HEK293 (cell line): ENCODE measurements at regions not wholly inside any gene's neighbourhood (a gene's known extent, or its start where the extent isn't known, plus 50 kb on each side); places are given as distances from the start of the nearest gene placed in this dataset.

Experiments
- CTCF ChIA-PET: fragments of 350-600 bp; formaldehyde crosslinking; extraction: SDS; loops from one replicate; lab custom pipeline; 2021; ENCODE audit warnings: antibody characterized with exemption; lab: Yijun Ruan, JAX
- POLR2A ChIA-PET: fragments of 300-600 bp; formaldehyde crosslinking; extraction: SDS; loops from one replicate; lab custom pipeline; 2020; ENCODE audit warnings: antibody characterized with exemption, inconsistent platforms; lab: Yijun Ruan, JAX
- H3K27ac ChIP-seq: fragments of 200-500 bp; sonication (Bioruptor generic); 2 replicates; pipeline ENCODE4 v1.5.1; 2014; ENCODE audit warnings: low read depth, low read length, control low read depth, inconsistent platforms; ENCODE audit errors: extremely low read depth
- H3K36me3 ChIP-seq, 2 experiments: fragments of 200-500 bp in 1 of 2; sonication (Bioruptor generic) in 1 of 2; 1 replicate in 1 of 2; 2 replicates in 1 of 2; pipeline ENCODE4 v1.5.1; 2014 to 2017; ENCODE audit warnings: inconsistent platforms in 2 of 2, low read length in 2 of 2; ENCODE audit not compliant: control insufficient read depth in 2 of 2, insufficient read depth in 1 of 2
- H3K4me1 ChIP-seq: fragments of 200-500 bp; sonication (Bioruptor generic); 2 replicates; pipeline ENCODE4 v1.5.1; 2014; ENCODE audit warnings: mild to moderate bottlenecking, low read length, inconsistent platforms; ENCODE audit not compliant: control insufficient read depth, insufficient read depth
- H3K4me3 ChIP-seq: 2 replicates; pipeline ENCODE4 v1.5.1; 2011; ENCODE audit warnings: low read depth, mild to moderate bottlenecking, control low read depth, low read length, moderate library complexity
- H3K9me3 ChIP-seq: fragments of 200-500 bp; sonication (Bioruptor generic); 2 replicates; pipeline ENCODE4 v1.5.1; 2014; ENCODE audit warnings: low read depth, low read length, inconsistent platforms; ENCODE audit not compliant: control insufficient read depth, insufficient read depth
- KLF16 ChIP-seq: fragments of 450-650 bp; formaldehyde crosslinking; IDR thresholded peaks from 2 replicates; pipeline ENCODE4 v1.5.1; 2017; ENCODE audit warnings: missing biosample characterization, missing genetic modification characterization
- SCRT1 ChIP-seq: fragments of 450-650 bp; formaldehyde crosslinking; IDR thresholded peaks from 2 replicates; pipeline ENCODE4 v1.5.1; 2016; ENCODE audit warnings: missing biosample characterization, missing genetic modification characterization, borderline replicate concordance
- ZBTB7A ChIP-seq: fragments of 450-650 bp; formaldehyde crosslinking; IDR thresholded peaks from 2 replicates; pipeline ENCODE4 v1.5.1; 2016; ENCODE audit warnings: low read depth, missing biosample characterization, missing genetic modification characterization
- ZFP69B ChIP-seq: fragments of 450-650 bp; formaldehyde crosslinking; IDR thresholded peaks from 2 replicates; pipeline ENCODE4 v1.5.1; 2016; ENCODE audit warnings: missing biosample characterization, missing genetic modification characterization
- ZNF211 ChIP-seq: fragments of 450-650 bp; formaldehyde crosslinking; IDR thresholded peaks from 2 replicates; pipeline ENCODE4 v1.5.1; 2016; ENCODE audit warnings: low read depth, missing biosample characterization, missing genetic modification characterization
- ZNF530 ChIP-seq: fragments of 450-650 bp; formaldehyde crosslinking; IDR thresholded peaks from 2 replicates; pipeline ENCODE4 v1.5.1; 2016; ENCODE audit warnings: low read depth, missing biosample characterization, missing genetic modification characterization
- ZNF596 ChIP-seq: fragments of 450-650 bp; IDR thresholded peaks from 2 replicates; pipeline ENCODE4 v1.5.0; 2018; ENCODE audit warnings: missing biosample characterization, mild to moderate bottlenecking, missing genetic modification characterization, moderate library complexity
- ZNF654 ChIP-seq: fragments of 450-650 bp; formaldehyde crosslinking; IDR thresholded peaks from 2 replicates; pipeline ENCODE4 v1.5.1; 2016; ENCODE audit warnings: low read depth, missing biosample characterization, missing genetic modification characterization
- ZNF76 ChIP-seq: fragments of 450-650 bp; formaldehyde crosslinking; IDR thresholded peaks from 2 replicates; pipeline ENCODE4; 2016; ENCODE audit warnings: low read depth, missing biosample characterization, missing genetic modification characterization, borderline replicate concordance
- ZNF830 ChIP-seq: fragments of 450-650 bp; IDR thresholded peaks from 2 replicates; pipeline ENCODE4 v1.5.0; 2018; ENCODE audit warnings: missing biosample characterization, missing genetic modification characterization, low read depth, mild to moderate bottlenecking, moderate library complexity
- TF ChIP-seq, protein P1 (sequence below): fragments of 450-650 bp; formaldehyde crosslinking; IDR thresholded peaks from 2 replicates; pipeline ENCODE4 v1.5.1; 2016; ENCODE audit warnings: missing biosample characterization, missing genetic modification characterization, borderline replicate concordance
- TF ChIP-seq, protein P2 (sequence below): fragments of 450-650 bp; formaldehyde crosslinking; IDR thresholded peaks from 2 replicates; pipeline ENCODE4 v1.5.1; 2017; ENCODE audit warnings: missing biosample characterization, missing genetic modification characterization
- TF ChIP-seq, protein P3 (sequence below): fragments of 450-650 bp; formaldehyde crosslinking; IDR thresholded peaks from 2 replicates; pipeline ENCODE4 v1.5.0; 2017; ENCODE audit warnings: missing biosample characterization, missing genetic modification characterization, borderline replicate concordance
- TF ChIP-seq, protein P4 (sequence below): fragments of 450-650 bp; formaldehyde crosslinking; IDR thresholded peaks from 2 replicates; pipeline ENCODE4 v1.5.1; 2017; ENCODE audit warnings: missing biosample characterization, missing genetic modification characterization

DNA sequence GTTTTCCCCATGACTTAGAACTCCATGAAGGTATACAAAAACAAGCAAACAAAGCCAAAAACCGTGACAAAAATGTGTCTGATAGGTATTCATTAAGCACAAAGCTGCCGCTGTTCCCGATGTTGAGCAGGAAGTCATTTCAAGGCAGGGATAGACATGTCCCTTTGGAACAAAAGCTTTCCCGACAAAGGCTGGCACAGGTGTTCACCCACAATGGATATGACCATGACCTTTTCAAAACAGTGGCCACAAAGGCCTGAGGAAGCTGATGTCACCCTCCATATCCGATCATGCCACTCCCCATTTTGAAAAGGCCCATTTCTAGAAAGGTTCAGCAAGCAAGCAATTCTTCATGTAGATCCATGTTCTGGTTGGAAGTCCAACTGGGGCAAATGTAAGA is 279.1 kb downstream of the BTG1 start (continued):
- TF ChIP-seq, protein P1, sequence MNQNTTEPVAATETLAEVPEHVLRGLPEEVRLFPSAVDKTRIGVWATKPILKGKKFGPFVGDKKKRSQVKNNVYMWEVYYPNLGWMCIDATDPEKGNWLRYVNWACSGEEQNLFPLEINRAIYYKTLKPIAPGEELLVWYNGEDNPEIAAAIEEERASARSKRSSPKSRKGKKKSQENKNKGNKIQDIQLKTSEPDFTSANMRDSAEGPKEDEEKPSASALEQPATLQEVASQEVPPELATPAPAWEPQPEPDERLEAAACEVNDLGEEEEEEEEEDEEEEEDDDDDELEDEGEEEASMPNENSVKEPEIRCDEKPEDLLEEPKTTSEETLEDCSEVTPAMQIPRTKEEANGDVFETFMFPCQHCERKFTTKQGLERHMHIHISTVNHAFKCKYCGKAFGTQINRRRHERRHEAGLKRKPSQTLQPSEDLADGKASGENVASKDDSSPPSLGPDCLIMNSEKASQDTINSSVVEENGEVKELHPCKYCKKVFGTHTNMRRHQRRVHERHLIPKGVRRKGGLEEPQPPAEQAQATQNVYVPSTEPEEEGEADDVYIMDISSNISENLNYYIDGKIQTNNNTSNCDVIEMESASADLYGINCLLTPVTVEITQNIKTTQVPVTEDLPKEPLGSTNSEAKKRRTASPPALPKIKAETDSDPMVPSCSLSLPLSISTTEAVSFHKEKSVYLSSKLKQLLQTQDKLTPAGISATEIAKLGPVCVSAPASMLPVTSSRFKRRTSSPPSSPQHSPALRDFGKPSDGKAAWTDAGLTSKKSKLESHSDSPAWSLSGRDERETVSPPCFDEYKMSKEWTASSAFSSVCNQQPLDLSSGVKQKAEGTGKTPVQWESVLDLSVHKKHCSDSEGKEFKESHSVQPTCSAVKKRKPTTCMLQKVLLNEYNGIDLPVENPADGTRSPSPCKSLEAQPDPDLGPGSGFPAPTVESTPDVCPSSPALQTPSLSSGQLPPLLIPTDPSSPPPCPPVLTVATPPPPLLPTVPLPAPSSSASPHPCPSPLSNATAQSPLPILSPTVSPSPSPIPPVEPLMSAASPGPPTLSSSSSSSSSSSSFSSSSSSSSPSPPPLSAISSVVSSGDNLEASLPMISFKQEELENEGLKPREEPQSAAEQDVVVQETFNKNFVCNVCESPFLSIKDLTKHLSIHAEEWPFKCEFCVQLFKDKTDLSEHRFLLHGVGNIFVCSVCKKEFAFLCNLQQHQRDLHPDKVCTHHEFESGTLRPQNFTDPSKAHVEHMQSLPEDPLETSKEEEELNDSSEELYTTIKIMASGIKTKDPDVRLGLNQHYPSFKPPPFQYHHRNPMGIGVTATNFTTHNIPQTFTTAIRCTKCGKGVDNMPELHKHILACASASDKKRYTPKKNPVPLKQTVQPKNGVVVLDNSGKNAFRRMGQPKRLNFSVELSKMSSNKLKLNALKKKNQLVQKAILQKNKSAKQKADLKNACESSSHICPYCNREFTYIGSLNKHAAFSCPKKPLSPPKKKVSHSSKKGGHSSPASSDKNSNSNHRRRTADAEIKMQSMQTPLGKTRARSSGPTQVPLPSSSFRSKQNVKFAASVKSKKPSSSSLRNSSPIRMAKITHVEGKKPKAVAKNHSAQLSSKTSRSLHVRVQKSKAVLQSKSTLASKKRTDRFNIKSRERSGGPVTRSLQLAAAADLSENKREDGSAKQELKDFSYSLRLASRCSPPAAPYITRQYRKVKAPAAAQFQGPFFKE (tag by site-specific recombination) = no peak
- no peak for TF ChIP-seq ZNF76 (tag by site-specific recombination)
- TF ChIP-seq KLF16 (tag by site-specific recombination) = no peak
- TF ChIP-seq ZNF596 = no peak
- TF ChIP-seq, protein P2, sequence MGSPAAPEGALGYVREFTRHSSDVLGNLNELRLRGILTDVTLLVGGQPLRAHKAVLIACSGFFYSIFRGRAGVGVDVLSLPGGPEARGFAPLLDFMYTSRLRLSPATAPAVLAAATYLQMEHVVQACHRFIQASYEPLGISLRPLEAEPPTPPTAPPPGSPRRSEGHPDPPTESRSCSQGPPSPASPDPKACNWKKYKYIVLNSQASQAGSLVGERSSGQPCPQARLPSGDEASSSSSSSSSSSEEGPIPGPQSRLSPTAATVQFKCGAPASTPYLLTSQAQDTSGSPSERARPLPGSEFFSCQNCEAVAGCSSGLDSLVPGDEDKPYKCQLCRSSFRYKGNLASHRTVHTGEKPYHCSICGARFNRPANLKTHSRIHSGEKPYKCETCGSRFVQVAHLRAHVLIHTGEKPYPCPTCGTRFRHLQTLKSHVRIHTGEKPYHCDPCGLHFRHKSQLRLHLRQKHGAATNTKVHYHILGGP = no peak
- no peak for TF ChIP-seq ZNF830 (tag by site-specific recombination)
- no peak for TF ChIP-seq ZBTB7A
- TF ChIP-seq, all 188 proteins: peak for 0

DNA sequence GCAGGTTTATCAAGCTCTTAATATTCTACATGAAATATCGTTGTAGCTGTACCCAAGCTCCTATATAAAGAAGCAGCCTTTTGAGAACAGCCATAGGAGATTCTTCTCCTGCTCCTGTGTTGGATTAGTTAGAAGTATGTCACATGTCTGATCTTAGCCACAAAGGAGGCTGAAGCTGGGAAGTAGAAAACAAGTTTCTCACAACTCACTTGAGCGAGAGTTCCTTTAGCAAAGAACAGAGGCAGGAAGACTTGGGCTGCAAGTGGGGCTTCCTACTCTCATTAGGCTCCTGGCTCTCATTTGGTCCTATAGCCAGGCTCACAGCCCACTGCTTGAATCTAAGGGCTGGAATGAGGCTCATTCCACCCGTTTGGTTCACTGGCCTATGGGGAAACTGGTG is 281.9 kb downstream of the BTG1 start:
- CTCF ChIA-PET = interaction anchor here (0.6 kb wide), 1 partner anchor 289 kb away, joined by 3 read pairs; no protein-coding TSS in a partner anchor
- POLR2A ChIA-PET = interaction anchor here (0.6 kb wide), 1 partner anchor 1021 kb away, joined by 5 read pairs; no protein-coding TSS in a partner anchor

More for the DNA sequence above, 281.9 kb downstream of the BTG1 start:
- Histone ChIP-seq H3K9me3 (no peaks in the 10 kb centered on the region), H3K4me3 (no peak overlapping the region), H3K36me3 (no peaks in the 10 kb centered on the region), H3K27ac (no peak overlapping the region), H3K4me1 (no peaks in the 10 kb centered on the region)
- TF ChIP-seq ZNF530 (tag by site-specific recombination) (no peak), ZNF654 (tag by site-specific recombination) (no peak), ZFP69B (no peak), ZNF211 (tag by site-specific recombination) (no peak), SCRT1 (tag by site-specific recombination) (no peak)
- TF ChIP-seq, protein P3, sequence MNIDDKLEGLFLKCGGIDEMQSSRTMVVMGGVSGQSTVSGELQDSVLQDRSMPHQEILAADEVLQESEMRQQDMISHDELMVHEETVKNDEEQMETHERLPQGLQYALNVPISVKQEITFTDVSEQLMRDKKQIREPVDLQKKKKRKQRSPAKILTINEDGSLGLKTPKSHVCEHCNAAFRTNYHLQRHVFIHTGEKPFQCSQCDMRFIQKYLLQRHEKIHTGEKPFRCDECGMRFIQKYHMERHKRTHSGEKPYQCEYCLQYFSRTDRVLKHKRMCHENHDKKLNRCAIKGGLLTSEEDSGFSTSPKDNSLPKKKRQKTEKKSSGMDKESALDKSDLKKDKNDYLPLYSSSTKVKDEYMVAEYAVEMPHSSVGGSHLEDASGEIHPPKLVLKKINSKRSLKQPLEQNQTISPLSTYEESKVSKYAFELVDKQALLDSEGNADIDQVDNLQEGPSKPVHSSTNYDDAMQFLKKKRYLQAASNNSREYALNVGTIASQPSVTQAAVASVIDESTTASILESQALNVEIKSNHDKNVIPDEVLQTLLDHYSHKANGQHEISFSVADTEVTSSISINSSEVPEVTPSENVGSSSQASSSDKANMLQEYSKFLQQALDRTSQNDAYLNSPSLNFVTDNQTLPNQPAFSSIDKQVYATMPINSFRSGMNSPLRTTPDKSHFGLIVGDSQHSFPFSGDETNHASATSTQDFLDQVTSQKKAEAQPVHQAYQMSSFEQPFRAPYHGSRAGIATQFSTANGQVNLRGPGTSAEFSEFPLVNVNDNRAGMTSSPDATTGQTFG (tag by site-specific recombination) = no peak
- TF ChIP-seq, protein P4, sequence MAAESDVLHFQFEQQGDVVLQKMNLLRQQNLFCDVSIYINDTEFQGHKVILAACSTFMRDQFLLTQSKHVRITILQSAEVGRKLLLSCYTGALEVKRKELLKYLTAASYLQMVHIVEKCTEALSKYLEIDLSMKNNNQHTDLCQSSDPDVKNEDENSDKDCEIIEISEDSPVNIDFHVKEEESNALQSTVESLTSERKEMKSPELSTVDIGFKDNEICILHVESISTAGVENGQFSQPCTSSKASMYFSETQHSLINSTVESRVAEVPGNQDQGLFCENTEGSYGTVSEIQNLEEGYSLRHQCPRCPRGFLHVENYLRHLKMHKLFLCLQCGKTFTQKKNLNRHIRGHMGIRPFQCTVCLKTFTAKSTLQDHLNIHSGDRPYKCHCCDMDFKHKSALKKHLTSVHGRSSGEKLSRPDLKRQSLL = no peak
